ENCODE measurements at regions not wholly inside any gene's neighbourhood (a gene's known extent, or its start where the extent isn't known, plus 50 kb on each side); places are given as distances from the start of the nearest gene placed in this dataset.

DNA sequence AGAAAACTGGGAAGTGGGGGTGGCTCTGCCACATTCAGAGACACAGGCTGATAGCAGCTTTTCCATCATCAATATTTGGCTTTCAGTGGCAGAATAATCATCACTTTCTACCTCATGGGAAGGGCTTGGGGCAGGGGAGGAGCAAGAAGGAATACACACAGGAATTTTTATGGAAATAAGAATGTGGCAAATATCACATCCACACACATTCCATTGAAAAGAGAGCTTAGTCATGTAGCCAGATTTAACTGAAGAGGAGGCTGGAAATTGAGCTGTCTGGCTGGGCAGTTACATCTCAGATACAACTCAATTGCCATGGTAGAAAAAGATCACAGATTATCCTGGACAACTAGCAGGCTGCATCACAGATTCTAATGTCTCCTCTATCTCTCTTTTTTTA lies 1474.0 kb upstream of the ACVR2A start:
- DNase-seq (ENCODE audit: low read depth, low spot score), result no peak

DNA sequence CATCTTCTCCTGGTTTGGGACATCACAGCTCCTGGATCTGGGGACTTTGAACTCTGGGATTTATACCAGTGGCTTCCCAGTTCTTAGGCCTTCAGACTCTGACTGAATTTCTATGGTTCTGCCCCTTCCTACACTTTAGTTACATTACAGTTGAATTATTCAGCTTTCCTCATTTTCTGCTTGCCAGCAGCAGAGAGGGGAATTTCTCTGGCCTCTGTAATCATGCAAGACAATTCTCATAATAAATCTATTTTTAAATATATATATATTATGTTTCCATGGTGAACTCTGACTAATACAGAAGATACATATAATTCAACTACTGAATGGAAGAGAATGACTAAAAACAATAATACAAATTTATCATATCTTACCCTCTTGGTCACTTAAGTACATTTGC lies 1478.6 kb upstream of the ACVR2A start:
- DNase-seq (ENCODE audit: low read depth, low spot score), result no peak
- no peak overlapping the region for H3K4me3 ChIP-seq (ENCODE audit: low read length)

More for the DNA sequence above, 1474.0 kb upstream of the ACVR2A start:
- H3K4me3 ChIP-seq (ENCODE audit: low read length), result no peak overlapping the region

GRCh38 chr2:146365041-146365440 lies 1479.8 kb upstream of the ACVR2A start:
- H3K4me3 ChIP-seq (ENCODE audit: low read length), result no peak overlapping the region
- no peak for DNase-seq (ENCODE audit: low read depth, low spot score)

GRCh38 chr2:146363731-146364130 lies 1481.1 kb upstream of the ACVR2A start:
- DNase-seq (ENCODE audit: low read depth, low spot score), result no peak
- no peak overlapping the region for H3K4me3 ChIP-seq (ENCODE audit: low read length)

GRCh38 chr2:146351689-146352088 lies 1493.1 kb upstream of the ACVR2A start:
- H3K4me3 ChIP-seq (ENCODE audit: low read length), result no peak overlapping the region
- no peak for DNase-seq (ENCODE audit: low read depth, low spot score)

DNA sequence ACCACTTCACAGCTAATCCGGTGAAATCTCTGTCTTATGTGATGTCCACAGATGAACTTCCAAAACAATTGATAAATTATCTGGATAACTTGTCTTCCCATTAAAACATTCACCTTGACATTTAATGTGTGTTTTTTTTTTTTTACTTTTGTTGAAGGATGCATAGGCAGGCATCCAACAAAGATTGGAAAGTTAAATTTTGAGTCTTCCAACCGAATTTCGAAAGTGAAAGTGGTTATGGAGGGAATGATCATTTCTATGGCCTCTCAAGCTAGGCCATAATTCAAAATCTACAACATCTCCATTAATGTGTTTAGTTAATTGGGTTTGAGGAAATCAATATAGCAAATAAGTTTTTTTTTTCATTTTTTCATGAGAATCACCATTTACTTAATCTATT lies 1495.5 kb upstream of the ACVR2A start:
- H3K4me3 ChIP-seq (ENCODE audit: low read length), result no peak overlapping the region

GRCh38 chr2:146324951-146325350 lies 1519.9 kb upstream of the ACVR2A start:
- no peak overlapping the region for H3K4me3 ChIP-seq (ENCODE audit: low read length)
- DNase-seq (ENCODE audit: low read depth, low spot score), result no peak

More for the DNA sequence above, 1495.5 kb upstream of the ACVR2A start:
- no peak for DNase-seq (ENCODE audit: low read depth, low spot score)

- no peak overlapping the region for H3K4me3 ChIP-seq (ENCODE audit: low read length)
- DNase-seq (ENCODE audit: low read depth, low spot score), result no peak
Measured at GRCh38 chr2:146323564-146323963, 1521.3 kb upstream of the ACVR2A start.

DNA sequence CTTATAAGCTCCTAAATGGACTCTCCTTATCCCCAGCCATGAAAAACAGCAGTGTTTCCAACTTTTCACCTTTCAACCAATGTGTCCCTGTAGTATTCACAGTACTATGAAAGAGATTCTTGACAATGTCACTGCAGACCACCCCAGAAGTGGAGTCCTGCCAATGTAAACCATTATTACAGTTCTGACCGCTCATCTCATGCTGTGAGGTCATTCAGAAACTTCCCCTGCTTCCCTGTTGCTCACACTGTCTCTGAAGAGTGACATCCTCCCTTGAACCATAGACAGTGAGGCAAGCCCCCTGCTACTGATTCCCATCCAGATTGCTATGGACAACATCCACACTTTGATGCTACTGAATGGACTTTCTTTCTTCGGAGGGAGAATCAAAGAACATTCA lies 1523.7 kb upstream of the ACVR2A start:
- no peak overlapping the region for H3K4me3 ChIP-seq (ENCODE audit: low read length)
- DNase-seq (ENCODE audit: low read depth, low spot score), result no peak

- no peak overlapping the region for H3K4me3 ChIP-seq (ENCODE audit: low read length)
- no peak for DNase-seq (ENCODE audit: low read depth, low spot score)
Measured at GRCh38 chr2:146317959-146318358, 1526.9 kb upstream of the ACVR2A start.

GRCh38 chr2:146312899-146313298 lies 1531.9 kb upstream of the ACVR2A start:
- DNase-seq (ENCODE audit: low read depth, low spot score), result no peak
- no peak overlapping the region for H3K4me3 ChIP-seq (ENCODE audit: low read length)

GRCh38 chr2:146305164-146305563 lies 1539.7 kb upstream of the ACVR2A start:
- H3K4me3 ChIP-seq (ENCODE audit: low read length), result no peak overlapping the region
- no peak for DNase-seq (ENCODE audit: low read depth, low spot score)

GRCh38 chr2:146301287-146301686 lies 1543.5 kb upstream of the ACVR2A start:
- no peak for DNase-seq (ENCODE audit: low read depth, low spot score)
- H3K4me3 ChIP-seq (ENCODE audit: low read length), result no peak overlapping the region

DNA sequence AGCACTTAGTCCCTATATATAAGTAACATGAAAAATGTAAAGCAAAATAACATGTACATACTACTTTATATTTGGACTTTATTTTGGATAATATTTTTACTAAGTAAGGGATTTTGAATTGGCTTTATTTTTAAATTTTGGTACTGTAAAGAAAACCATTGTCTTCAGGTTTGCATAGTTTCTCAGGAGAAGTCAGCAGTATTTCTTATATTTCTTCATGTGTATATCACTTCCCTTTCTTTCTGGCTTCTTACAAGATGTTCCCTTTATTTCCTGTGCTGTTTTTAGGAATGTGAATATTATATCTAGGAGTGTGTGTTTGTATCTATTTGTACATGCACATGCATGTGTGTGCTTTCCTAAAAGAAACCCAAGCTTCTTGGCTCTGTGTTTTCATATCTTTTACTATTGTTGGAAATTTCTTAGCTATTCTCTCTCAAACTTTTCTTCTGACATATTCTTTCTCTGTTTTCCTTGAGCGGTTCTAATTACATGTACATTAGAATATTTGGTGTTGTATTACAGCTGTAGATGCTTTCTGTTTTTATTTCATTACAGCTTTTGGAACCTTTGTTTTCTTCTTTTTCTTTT lies 1549.7 kb upstream of the ACVR2A start:
- DNase-seq (ENCODE audit: low read depth, low spot score), result no peak
- no peak overlapping the region for H3K4me3 ChIP-seq (ENCODE audit: low read length)

DNA sequence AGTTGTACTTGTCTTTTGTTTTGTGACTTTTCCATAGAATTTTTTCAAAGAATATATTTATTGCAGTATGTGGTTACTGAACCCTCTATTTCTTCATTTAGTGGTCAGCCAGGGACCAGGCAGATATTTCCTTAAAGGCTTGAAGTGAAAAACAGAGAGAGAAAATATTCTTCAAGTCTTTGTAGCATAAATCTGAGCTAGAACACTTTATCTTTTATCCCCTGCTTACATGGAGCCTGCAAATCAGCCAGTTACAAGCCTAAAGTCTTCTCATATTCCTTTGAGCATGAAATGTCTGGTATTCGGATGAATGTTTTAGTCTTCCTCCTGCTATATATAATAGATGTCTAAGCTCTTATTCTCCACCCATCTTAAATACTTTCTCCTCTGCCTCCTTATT lies 1557.5 kb upstream of the ACVR2A start:
- DNase-seq (ENCODE audit: low read depth, low spot score), result no peak
- H3K4me3 ChIP-seq (ENCODE audit: low read length), result no peak overlapping the region

DNA sequence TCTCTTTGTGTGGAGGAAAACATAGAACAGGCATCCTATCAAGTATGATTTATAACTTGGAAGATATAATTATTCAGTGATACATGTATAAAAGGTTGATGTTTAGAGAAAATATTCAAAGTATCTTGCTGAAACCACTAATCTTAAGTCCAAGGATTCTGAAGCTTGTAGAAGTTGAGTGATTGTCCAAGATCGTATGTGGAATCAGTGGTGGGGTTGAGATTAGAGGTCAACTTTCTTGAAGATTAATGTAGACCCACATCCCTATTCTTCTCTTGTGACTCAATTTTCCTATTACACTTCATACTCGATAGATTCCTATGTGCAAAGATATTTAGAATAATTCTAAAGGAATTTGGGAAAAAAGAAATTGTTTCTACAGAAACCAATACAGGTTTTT lies 1565.9 kb upstream of the ACVR2A start:
- H3K4me3 ChIP-seq (ENCODE audit: low read length), result no peak overlapping the region
- DNase-seq (ENCODE audit: low read depth, low spot score), result no peak

- no peak overlapping the region for H3K4me3 ChIP-seq (ENCODE audit: low read length)
- DNase-seq (ENCODE audit: low read depth, low spot score), result no peak
Measured at GRCh38 chr2:146271131-146271831, 1573.5 kb upstream of the ACVR2A start.

- no peak overlapping the region for H3K4me3 ChIP-seq (ENCODE audit: low read length)
Measured at GRCh38 chr2:146270618-146271017, 1574.2 kb upstream of the ACVR2A start.

DNA sequence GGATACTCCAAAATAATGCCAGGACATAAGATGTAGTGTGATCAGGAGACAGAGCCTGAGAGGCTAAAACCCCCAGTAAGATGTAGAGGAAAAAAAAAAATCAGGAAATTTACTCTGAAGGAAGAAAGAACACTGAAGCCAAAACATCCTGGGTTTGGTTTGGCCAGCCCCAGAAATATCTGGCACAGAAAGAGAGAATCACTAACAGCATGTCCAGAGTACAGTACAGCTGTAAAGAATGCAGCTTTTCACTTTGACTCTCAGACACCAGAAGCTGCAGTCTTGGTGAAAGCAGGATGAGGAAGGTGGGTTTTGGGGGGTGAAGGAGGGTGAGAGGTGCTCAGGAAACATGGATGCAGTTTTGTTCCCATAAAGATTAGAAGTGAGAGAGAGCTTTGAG lies 1577.7 kb upstream of the ACVR2A start:
- H3K4me3 ChIP-seq (ENCODE audit: low read length), result no peak overlapping the region
- DNase-seq (ENCODE audit: low read depth, low spot score), result no peak

More at GRCh38 chr2:146270618-146271017, 1574.2 kb upstream of the ACVR2A start:
- DNase-seq (ENCODE audit: low read depth, low spot score), result no peak

GRCh38 chr2:146265656-146266055 lies 1579.2 kb upstream of the ACVR2A start:
- H3K4me3 ChIP-seq (ENCODE audit: low read length), result no peak overlapping the region
- no peak for DNase-seq (ENCODE audit: low read depth, low spot score)

GRCh38 chr2:146262606-146263005 lies 1582.2 kb upstream of the ACVR2A start:
- H3K4me3 ChIP-seq (ENCODE audit: low read length), result no peak overlapping the region
- DNase-seq (ENCODE audit: low read depth, low spot score), result no peak

Data from Jurkat, Clone E6-1 (cell line).